ENCODE measurements at regions not wholly inside any gene's neighbourhood (a gene's known extent, or its start where the extent isn't known, plus 50 kb on each side); places are given as distances from the start of the nearest gene placed in this dataset.

DNA sequence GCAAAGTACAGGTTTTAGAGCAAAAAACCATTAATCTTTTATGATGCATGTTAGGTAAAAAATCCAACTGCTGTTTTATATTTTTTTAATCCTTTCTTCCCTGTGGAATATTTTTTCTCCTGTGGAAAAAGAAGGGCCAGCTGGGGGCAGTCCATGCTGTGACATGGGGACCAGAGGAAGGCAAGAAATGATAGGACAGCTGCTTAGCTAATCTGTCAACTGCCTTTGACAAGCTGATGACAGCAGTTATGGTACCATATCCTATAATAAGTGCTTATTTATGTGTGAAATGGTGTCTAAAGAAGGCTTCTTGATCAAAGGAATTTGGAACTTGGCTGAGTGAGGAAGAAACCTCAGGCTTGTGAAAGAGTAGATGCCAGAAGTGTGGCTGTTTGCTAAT lies 452.4 kb upstream of the NOVA1 start (continued):
- TF ChIP-seq, protein P1, sequence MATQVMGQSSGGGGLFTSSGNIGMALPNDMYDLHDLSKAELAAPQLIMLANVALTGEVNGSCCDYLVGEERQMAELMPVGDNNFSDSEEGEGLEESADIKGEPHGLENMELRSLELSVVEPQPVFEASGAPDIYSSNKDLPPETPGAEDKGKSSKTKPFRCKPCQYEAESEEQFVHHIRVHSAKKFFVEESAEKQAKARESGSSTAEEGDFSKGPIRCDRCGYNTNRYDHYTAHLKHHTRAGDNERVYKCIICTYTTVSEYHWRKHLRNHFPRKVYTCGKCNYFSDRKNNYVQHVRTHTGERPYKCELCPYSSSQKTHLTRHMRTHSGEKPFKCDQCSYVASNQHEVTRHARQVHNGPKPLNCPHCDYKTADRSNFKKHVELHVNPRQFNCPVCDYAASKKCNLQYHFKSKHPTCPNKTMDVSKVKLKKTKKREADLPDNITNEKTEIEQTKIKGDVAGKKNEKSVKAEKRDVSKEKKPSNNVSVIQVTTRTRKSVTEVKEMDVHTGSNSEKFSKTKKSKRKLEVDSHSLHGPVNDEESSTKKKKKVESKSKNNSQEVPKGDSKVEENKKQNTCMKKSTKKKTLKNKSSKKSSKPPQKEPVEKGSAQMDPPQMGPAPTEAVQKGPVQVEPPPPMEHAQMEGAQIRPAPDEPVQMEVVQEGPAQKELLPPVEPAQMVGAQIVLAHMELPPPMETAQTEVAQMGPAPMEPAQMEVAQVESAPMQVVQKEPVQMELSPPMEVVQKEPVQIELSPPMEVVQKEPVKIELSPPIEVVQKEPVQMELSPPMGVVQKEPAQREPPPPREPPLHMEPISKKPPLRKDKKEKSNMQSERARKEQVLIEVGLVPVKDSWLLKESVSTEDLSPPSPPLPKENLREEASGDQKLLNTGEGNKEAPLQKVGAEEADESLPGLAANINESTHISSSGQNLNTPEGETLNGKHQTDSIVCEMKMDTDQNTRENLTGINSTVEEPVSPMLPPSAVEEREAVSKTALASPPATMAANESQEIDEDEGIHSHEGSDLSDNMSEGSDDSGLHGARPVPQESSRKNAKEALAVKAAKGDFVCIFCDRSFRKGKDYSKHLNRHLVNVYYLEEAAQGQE (tag by site-specific recombination; IDR thresholded peaks at IDR 0.05): no peak
- TF ChIP-seq ZBTB8A (tag by site-specific recombination; IDR thresholded peaks at IDR 0.05): no peak

DNA sequence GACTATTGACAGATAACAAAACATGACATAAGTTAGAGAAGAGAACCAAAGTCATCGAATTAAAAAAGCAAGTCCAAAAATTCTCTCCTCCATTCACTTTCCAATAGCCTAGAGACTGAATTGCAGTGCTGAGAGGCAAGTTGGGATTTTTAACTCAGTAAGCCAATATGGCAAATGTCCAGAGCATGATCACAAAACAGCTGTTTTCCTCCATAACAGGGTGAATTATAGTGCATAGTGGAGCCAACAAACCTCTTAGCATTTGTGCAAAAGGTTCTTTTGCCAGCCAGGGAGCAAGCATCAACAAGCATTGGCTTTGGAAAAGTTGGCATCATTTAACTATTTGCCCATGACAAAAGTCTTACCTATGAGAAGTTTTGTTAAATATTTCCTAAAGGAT lies 458.8 kb upstream of the NOVA1 start:
- POLR2A ChIA-PET: no interaction called here

DNA sequence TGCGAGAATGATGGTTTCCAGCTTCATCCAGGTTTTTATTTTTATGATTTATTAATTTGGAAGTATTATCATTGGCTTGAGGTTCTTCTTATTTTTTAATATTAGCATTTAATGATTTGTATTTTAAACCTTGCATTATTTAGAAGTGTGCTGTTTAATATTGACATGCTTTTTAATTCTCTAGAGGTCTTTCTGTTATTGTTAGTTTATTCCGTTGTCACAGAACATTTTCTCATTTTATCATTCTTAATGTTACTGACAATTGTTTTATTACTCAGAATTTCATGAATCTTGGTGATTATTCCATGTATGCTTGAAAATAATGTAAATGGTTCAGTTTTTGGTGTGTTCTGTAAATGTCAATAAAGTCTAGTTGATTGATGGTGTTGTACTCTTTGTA lies 463.5 kb upstream of the NOVA1 start:
- CTCF ChIA-PET: no interaction called here
- H3K27ac ChIP-seq (ENCODE audit: extremely low read depth, low read depth, low read length): no peak overlapping the region
- POLR2A ChIA-PET: no interaction called here
- no peaks in the 10 kb centered on the region for H3K4me1 ChIP-seq (ENCODE audit: control insufficient read depth, insufficient read depth, low read length)
- no peaks in the 10 kb centered on the region for H3K9me3 ChIP-seq (ENCODE audit: control insufficient read depth, insufficient read depth, low read depth, low read length)
- no peak overlapping the region for H3K4me3 ChIP-seq (ENCODE audit: low read depth, low read length)
- no peaks in the 10 kb centered on the region for H3K36me3 ChIP-seq (ENCODE audit: control insufficient read depth in 2 of 2, insufficient read depth in 1 of 2, low read length in 2 of 2)
- TF ChIP-seq ZNF2 (tag by site-specific recombination; IDR thresholded peaks at IDR 0.05) (no peak), ZNF600 (tag by site-specific recombination; IDR thresholded peaks at IDR 0.05) (no peak)

More for the DNA sequence above, 458.8 kb upstream of the NOVA1 start:
- H3K4me1 ChIP-seq (ENCODE audit: control insufficient read depth, insufficient read depth, low read length): no peaks in the 10 kb centered on the region
- no peak overlapping the region for H3K27ac ChIP-seq (ENCODE audit: extremely low read depth, low read depth, low read length)
- H3K36me3 ChIP-seq (ENCODE audit: control insufficient read depth in 2 of 2, insufficient read depth in 1 of 2, low read length in 2 of 2): no peaks in the 10 kb centered on the region
- no peaks in the 10 kb centered on the region for H3K9me3 ChIP-seq (ENCODE audit: control insufficient read depth, insufficient read depth, low read depth, low read length)
- CTCF ChIA-PET: no interaction called here
- no peak overlapping the region for H3K4me3 ChIP-seq (ENCODE audit: low read depth, low read length)
- TF ChIP-seq ZSCAN16 (tag by site-specific recombination; IDR thresholded peaks at IDR 0.05) (no peak), ZNF747 (tag by site-specific recombination; IDR thresholded peaks at IDR 0.05) (no peak)

DNA sequence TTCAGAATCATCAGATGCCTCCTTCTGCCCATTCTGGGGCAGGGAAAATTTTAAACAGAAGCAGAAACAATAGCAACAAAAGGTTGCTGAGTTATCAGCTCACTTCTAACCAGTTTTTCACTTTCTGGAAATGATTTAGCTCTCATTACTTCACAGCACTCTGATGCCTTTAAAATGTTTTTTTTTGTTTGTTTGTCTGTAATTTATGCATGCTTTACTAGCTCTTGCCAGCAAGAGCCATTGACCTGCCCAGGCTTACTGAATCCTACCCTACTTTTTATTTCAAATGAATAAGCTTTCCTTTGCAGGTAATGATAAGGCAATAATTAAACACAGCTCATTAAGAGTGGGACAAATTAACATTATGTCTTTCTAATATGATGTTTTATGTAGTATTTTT lies 466.1 kb upstream of the NOVA1 start:
- H3K36me3 ChIP-seq (ENCODE audit: control insufficient read depth in 2 of 2, insufficient read depth in 1 of 2, low read length in 2 of 2): no peaks in the 10 kb centered on the region
- POLR2A ChIA-PET: no interaction called here
- CTCF ChIA-PET: no interaction called here
- no peak for TF ChIP-seq ZNF202 (tag by site-specific recombination; IDR thresholded peaks at IDR 0.05; ENCODE audit: borderline replicate concordance)
- no peak for TF ChIP-seq ZNF221 (tag by site-specific recombination; IDR thresholded peaks at IDR 0.05; ENCODE audit: borderline replicate concordance)
- no peaks in the 10 kb centered on the region for H3K4me1 ChIP-seq (ENCODE audit: control insufficient read depth, insufficient read depth, low read length)
- no peak overlapping the region for H3K4me3 ChIP-seq (ENCODE audit: low read depth, low read length)
- no peaks in the 10 kb centered on the region for H3K9me3 ChIP-seq (ENCODE audit: control insufficient read depth, insufficient read depth, low read depth, low read length)
- H3K27ac ChIP-seq (ENCODE audit: extremely low read depth, low read depth, low read length): no peak overlapping the region

DNA sequence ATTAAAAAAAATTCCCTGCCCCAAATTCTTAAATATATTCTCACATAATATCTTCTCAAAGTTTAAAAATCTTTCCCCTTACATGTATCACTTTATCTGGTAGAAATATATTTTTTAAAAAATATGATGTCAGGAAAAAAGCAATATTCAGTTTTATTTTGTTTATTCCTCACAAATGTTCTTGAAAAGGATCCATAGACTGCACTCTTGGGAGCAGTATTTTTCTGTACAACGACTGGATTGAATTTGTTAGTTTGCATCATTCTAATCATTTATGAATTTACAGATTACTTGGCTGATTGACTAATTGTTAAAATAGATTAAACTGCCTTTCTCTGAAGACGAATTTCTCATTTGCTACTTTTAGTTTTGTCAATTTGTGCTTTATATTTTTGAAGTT lies 468.1 kb upstream of the NOVA1 start:
- CTCF ChIA-PET: no interaction called here
- Histone ChIP-seq H3K36me3 (ENCODE audit: control insufficient read depth in 2 of 2, insufficient read depth in 1 of 2, low read length in 2 of 2) (no peaks in the 10 kb centered on the region), H3K4me1 (ENCODE audit: control insufficient read depth, insufficient read depth, low read length) (no peaks in the 10 kb centered on the region), H3K4me3 (ENCODE audit: low read depth, low read length) (no peak overlapping the region), H3K27ac (ENCODE audit: extremely low read depth, low read depth, low read length) (no peak overlapping the region), H3K9me3 (ENCODE audit: control insufficient read depth, insufficient read depth, low read depth, low read length) (no peaks in the 10 kb centered on the region)
- POLR2A ChIA-PET: no interaction called here
- TF ChIP-seq ZNF843 (tag by site-specific recombination; IDR thresholded peaks at IDR 0.05) (no peak), ZNF133 (tag by site-specific recombination; IDR thresholded peaks at IDR 0.05) (no peak), RBAK (tag by site-specific recombination; IDR thresholded peaks at IDR 0.05) (no peak)

DNA sequence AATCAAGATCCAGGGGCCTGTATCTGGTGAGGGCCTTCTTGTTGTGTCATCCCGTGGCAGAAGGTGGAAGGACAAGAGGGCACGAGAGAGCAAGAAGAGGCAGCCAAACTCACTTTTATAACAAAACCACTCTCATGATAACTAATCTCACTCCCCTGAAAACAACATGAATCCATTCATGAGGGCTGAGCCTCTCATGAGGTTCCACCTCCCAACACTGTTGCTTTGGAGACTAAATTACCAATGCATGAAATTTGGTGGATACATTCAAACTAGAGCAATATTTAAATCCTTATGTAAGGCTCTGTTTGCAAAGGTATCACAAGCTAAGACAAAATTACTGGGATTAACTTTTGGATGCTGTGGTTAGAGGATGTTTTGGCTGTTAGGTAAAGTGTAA lies 470.1 kb upstream of the NOVA1 start:
- ChIA-PET CTCF (no interaction called here), POLR2A (no interaction called here)
- Histone ChIP-seq H3K4me3 (ENCODE audit: low read depth, low read length) (no peak overlapping the region), H3K27ac (ENCODE audit: extremely low read depth, low read depth, low read length) (no peak overlapping the region), H3K9me3 (ENCODE audit: control insufficient read depth, insufficient read depth, low read depth, low read length) (no peaks in the 10 kb centered on the region), H3K4me1 (ENCODE audit: control insufficient read depth, insufficient read depth, low read length) (no peaks in the 10 kb centered on the region), H3K36me3 (ENCODE audit: control insufficient read depth in 2 of 2, insufficient read depth in 1 of 2, low read length in 2 of 2) (no peaks in the 10 kb centered on the region)
- TF ChIP-seq ZNF23 (tag by site-specific recombination; IDR thresholded peaks at IDR 0.05; ENCODE audit: borderline replicate concordance) (no peak), ZBTB20 (tag by site-specific recombination; IDR thresholded peaks at IDR 0.05) (no peak), ZBTB1 (tag by site-specific recombination; IDR thresholded peaks at IDR 0.05) (no peak), ZNF133 (tag by site-specific recombination; IDR thresholded peaks at IDR 0.05) (no peak), ZNF747 (tag by site-specific recombination; IDR thresholded peaks at IDR 0.05) (no peak), ZFP37 (tag by site-specific recombination; IDR thresholded peaks at IDR 0.05) (no peak)
- TF ChIP-seq, protein P2, sequence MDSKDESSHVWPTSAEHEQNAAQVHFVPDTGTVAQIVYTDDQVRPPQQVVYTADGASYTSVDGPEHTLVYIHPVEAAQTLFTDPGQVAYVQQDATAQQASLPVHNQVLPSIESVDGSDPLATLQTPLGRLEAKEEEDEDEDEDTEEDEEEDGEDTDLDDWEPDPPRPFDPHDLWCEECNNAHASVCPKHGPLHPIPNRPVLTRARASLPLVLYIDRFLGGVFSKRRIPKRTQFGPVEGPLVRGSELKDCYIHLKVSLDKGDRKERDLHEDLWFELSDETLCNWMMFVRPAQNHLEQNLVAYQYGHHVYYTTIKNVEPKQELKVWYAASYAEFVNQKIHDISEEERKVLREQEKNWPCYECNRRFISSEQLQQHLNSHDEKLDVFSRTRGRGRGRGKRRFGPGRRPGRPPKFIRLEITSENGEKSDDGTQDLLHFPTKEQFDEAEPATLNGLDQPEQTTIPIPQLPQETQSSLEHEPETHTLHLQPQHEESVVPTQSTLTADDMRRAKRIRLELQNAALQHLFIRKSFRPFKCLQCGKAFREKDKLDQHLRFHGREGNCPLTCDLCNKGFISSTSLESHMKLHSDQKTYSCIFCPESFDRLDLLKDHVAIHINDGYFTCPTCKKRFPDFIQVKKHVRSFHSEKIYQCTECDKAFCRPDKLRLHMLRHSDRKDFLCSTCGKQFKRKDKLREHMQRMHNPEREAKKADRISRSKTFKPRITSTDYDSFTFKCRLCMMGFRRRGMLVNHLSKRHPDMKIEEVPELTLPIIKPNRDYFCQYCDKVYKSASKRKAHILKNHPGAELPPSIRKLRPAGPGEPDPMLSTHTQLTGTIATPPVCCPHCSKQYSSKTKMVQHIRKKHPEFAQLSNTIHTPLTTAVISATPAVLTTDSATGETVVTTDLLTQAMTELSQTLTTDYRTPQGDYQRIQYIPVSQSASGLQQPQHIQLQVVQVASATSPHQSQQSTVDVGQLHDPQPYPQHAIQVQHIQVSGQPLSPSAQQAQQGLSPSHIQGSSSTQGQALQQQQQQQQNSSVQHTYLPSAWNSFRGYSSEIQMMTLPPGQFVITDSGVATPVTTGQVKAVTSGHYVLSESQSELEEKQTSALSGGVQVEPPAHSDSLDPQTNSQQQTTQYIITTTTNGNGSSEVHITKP (tag by site-specific recombination; IDR thresholded peaks at IDR 0.05): no peak

Measured in HEK293 (cell line).